ENCODE measurements at regions not wholly inside any gene's neighbourhood (a gene's known extent, or its start where the extent isn't known, plus 50 kb on each side); places are given as distances from the start of the nearest gene placed in this dataset.

GRCh38 chr2:38466409-38466808 lies 89.3 kb upstream of the ATL2 start:
- Histone ChIP-seq H2BK12ac (ENCODE audit: low read length) (no peak overlapping the region), H4K8ac (ENCODE audit: low read depth, low read length) (no peak overlapping the region), H3K14ac (ENCODE audit: low read length) (no peak overlapping the region), H3K4me1 (ENCODE audit: control insufficient read depth in 2 of 2, insufficient read depth in 1 of 2, low read depth in 1 of 2, low read length in 2 of 2) (no peaks in the 10 kb centered on the region), H3K18ac (ENCODE audit: low read length) (no peak overlapping the region), H2AK5ac (ENCODE audit: low read depth, low read length) (no peak overlapping the region), H3K79me1 (ENCODE audit: low read depth, low read length) (no peaks in the 10 kb centered on the region), H3K9me3 (replicated peaks in 1 of 2; ENCODE audit: control insufficient read depth in 2 of 2, insufficient read depth in 1 of 2, low read depth in 1 of 2, low read length in 2 of 2) (no peaks in the 10 kb centered on the region), H2BK5ac (ENCODE audit: low read length) (no peak overlapping the region), H2BK120ac (ENCODE audit: low read depth, low read length) (no peak overlapping the region), H3K27ac (replicated peaks; ENCODE audit: low read length) (no peak overlapping the region), H4K91ac (ENCODE audit: low read depth, low read length, poor library complexity) (no peak overlapping the region), H2BK15ac (ENCODE audit: low read length) (no peak overlapping the region), H3K4ac (ENCODE audit: low read length) (no peak overlapping the region), H2AFZ (ENCODE audit: low read length) (no peak overlapping the region), H3K23ac (ENCODE audit: low read depth, low read length, poor library complexity) (no peak overlapping the region), H3K4me3 (ENCODE audit: low read length in 2 of 2) (no peak overlapping the region), H3K4me2 (ENCODE audit: insufficient read depth, low read length, poor library complexity, severe bottlenecking) (no peak overlapping the region), H3K9ac (ENCODE audit: low read depth, low read length, poor library complexity) (no peak overlapping the region), H3K36me3 (replicated peaks in 1 of 2; ENCODE audit: control insufficient read depth in 2 of 2, insufficient read depth in 2 of 2, low read length in 2 of 2) (no peaks in the 10 kb centered on the region), H3K27me3 (ENCODE audit: control insufficient read depth in 3 of 3, insufficient read depth in 3 of 3, low read depth in 1 of 3, low read length in 3 of 3) (peaks cover 0 to 18% (median 0%) of the 10 kb centered on the region in 3 experiments)
- DNase-seq (ENCODE audit: low spot score): no peak
- no CpG with 5 or more reads among the region's 5 CpGs for WGBS, 2 donors (ENCODE audit: extremely low coverage in 2 of 2, insufficient read length in 2 of 2, insufficient replicate concordance in 1 of 2)

- Histone ChIP-seq H3K9me3 (replicated peaks in 1 of 2; ENCODE audit: control insufficient read depth in 2 of 2, insufficient read depth in 1 of 2, low read depth in 1 of 2, low read length in 2 of 2) (no peaks in the 10 kb centered on the region), H3K4me2 (ENCODE audit: insufficient read depth, low read length, poor library complexity, severe bottlenecking) (no peak overlapping the region), H2BK12ac (ENCODE audit: low read length) (no peak overlapping the region), H2BK15ac (ENCODE audit: low read length) (no peak overlapping the region), H2BK120ac (ENCODE audit: low read depth, low read length) (no peak overlapping the region), H3K18ac (ENCODE audit: low read length) (no peak overlapping the region), H3K27me3 (ENCODE audit: control insufficient read depth in 3 of 3, insufficient read depth in 3 of 3, low read depth in 1 of 3, low read length in 3 of 3) (peaks cover 0 to 18% (median 0%) of the 10 kb centered on the region in 3 experiments), H3K4me1 (ENCODE audit: control insufficient read depth in 2 of 2, insufficient read depth in 1 of 2, low read depth in 1 of 2, low read length in 2 of 2) (no peaks in the 10 kb centered on the region), H3K79me1 (ENCODE audit: low read depth, low read length) (no peaks in the 10 kb centered on the region), H2AFZ (ENCODE audit: low read length) (no peak overlapping the region), H3K36me3 (replicated peaks in 1 of 2; ENCODE audit: control insufficient read depth in 2 of 2, insufficient read depth in 2 of 2, low read length in 2 of 2) (no peaks in the 10 kb centered on the region), H4K8ac (ENCODE audit: low read depth, low read length) (no peak overlapping the region), H3K27ac (replicated peaks; ENCODE audit: low read length) (no peak overlapping the region), H3K4ac (ENCODE audit: low read length) (no peak overlapping the region), H3K9ac (ENCODE audit: low read depth, low read length, poor library complexity) (no peak overlapping the region), H4K91ac (ENCODE audit: low read depth, low read length, poor library complexity) (no peak overlapping the region), H3K23ac (ENCODE audit: low read depth, low read length, poor library complexity) (no peak overlapping the region), H2AK5ac (ENCODE audit: low read depth, low read length) (no peak overlapping the region), H3K14ac (ENCODE audit: low read length) (no peak overlapping the region), H2BK5ac (ENCODE audit: low read length) (no peak overlapping the region), H3K4me3 (ENCODE audit: low read length in 2 of 2) (no peak overlapping the region)
- no peak for DNase-seq (ENCODE audit: low spot score)
- no CpG with 5 or more reads among the region's 4 CpGs for WGBS, 2 donors (ENCODE audit: extremely low coverage in 2 of 2, insufficient read length in 2 of 2, insufficient replicate concordance in 1 of 2)
Measured at GRCh38 chr2:38465789-38466127, 88.7 kb upstream of the ATL2 start.

- no peak overlapping the region for H3K27ac ChIP-seq (replicated peaks; ENCODE audit: low read length)
- H3K9ac ChIP-seq (ENCODE audit: low read depth, low read length, poor library complexity): no peak overlapping the region
- no peaks in the 10 kb centered on the region for H3K36me3 ChIP-seq (replicated peaks in 1 of 2; ENCODE audit: control insufficient read depth in 2 of 2, insufficient read depth in 2 of 2, low read length in 2 of 2)
- no peak overlapping the region for H3K18ac ChIP-seq (ENCODE audit: low read length)
- H4K91ac ChIP-seq (ENCODE audit: low read depth, low read length, poor library complexity): no peak overlapping the region
- no peak overlapping the region for H3K4me2 ChIP-seq (ENCODE audit: insufficient read depth, low read length, poor library complexity, severe bottlenecking)
- H2BK15ac ChIP-seq (ENCODE audit: low read length): no peak overlapping the region
- no peak overlapping the region for H3K23ac ChIP-seq (ENCODE audit: low read depth, low read length, poor library complexity)
- H2BK120ac ChIP-seq (ENCODE audit: low read depth, low read length): peak overlapping the region; percentile 21
- H2BK12ac ChIP-seq (ENCODE audit: low read length): no peak overlapping the region
- no peak overlapping the region for H2AFZ ChIP-seq (ENCODE audit: low read length)
- peak overlapping the region; percentile 30 for H4K8ac ChIP-seq (ENCODE audit: low read depth, low read length)
- peaks cover 0 to 18% (median 0%) of the 10 kb centered on the region in 3 experiments for H3K27me3 ChIP-seq (ENCODE audit: control insufficient read depth in 3 of 3, insufficient read depth in 3 of 3, low read depth in 1 of 3, low read length in 3 of 3)
- WGBS, 2 donors (ENCODE audit: extremely low coverage in 2 of 2, insufficient read length in 2 of 2, insufficient replicate concordance in 1 of 2): no CpG with 5 or more reads among the region's 9 CpGs
- H3K4ac ChIP-seq (ENCODE audit: low read length): no peak overlapping the region
- DNase-seq (ENCODE audit: low spot score): no peak
- H2AK5ac ChIP-seq (ENCODE audit: low read depth, low read length): no peak overlapping the region
- no peaks in the 10 kb centered on the region for H3K79me1 ChIP-seq (ENCODE audit: low read depth, low read length)
- no peak overlapping the region for H3K4me3 ChIP-seq (ENCODE audit: low read length in 2 of 2)
- H3K14ac ChIP-seq (ENCODE audit: low read length): no peak overlapping the region
- H3K4me1 ChIP-seq (ENCODE audit: control insufficient read depth in 2 of 2, insufficient read depth in 1 of 2, low read depth in 1 of 2, low read length in 2 of 2): no peaks in the 10 kb centered on the region
- H3K9me3 ChIP-seq (replicated peaks in 1 of 2; ENCODE audit: control insufficient read depth in 2 of 2, insufficient read depth in 1 of 2, low read depth in 1 of 2, low read length in 2 of 2): no peaks in the 10 kb centered on the region
- H2BK5ac ChIP-seq (ENCODE audit: low read length): no peak overlapping the region
Measured at GRCh38 chr2:38464971-38465788, 88.1 kb upstream of the ATL2 start.

GRCh38 chr2:38463752-38464151 lies 86.7 kb upstream of the ATL2 start:
- H3K4me2 ChIP-seq (ENCODE audit: insufficient read depth, low read length, poor library complexity, severe bottlenecking): no peak overlapping the region
- H2BK5ac ChIP-seq (ENCODE audit: low read length): no peak overlapping the region
- H3K79me1 ChIP-seq (ENCODE audit: low read depth, low read length): no peaks in the 10 kb centered on the region
- DNase-seq (ENCODE audit: low spot score): no peak
- no peak overlapping the region for H4K8ac ChIP-seq (ENCODE audit: low read depth, low read length)
- no peak overlapping the region for H3K4me3 ChIP-seq (ENCODE audit: low read length in 2 of 2)
- no peak overlapping the region for H3K27ac ChIP-seq (replicated peaks; ENCODE audit: low read length)
- H4K91ac ChIP-seq (ENCODE audit: low read depth, low read length, poor library complexity): no peak overlapping the region
- H2BK120ac ChIP-seq (ENCODE audit: low read depth, low read length): no peak overlapping the region
- peaks cover 0 to 9% (median 0%) of the 10 kb centered on the region in 3 experiments for H3K27me3 ChIP-seq (ENCODE audit: control insufficient read depth in 3 of 3, insufficient read depth in 3 of 3, low read depth in 1 of 3, low read length in 3 of 3)
- H3K14ac ChIP-seq (ENCODE audit: low read length): no peak overlapping the region
- H3K4me1 ChIP-seq (ENCODE audit: control insufficient read depth in 2 of 2, insufficient read depth in 1 of 2, low read depth in 1 of 2, low read length in 2 of 2): no peaks in the 10 kb centered on the region
- H2BK15ac ChIP-seq (ENCODE audit: low read length): no peak overlapping the region
- H3K9me3 ChIP-seq (replicated peaks in 1 of 2; ENCODE audit: control insufficient read depth in 2 of 2, insufficient read depth in 1 of 2, low read depth in 1 of 2, low read length in 2 of 2): no peaks in the 10 kb centered on the region
- no peak overlapping the region for H3K9ac ChIP-seq (ENCODE audit: low read depth, low read length, poor library complexity)
- H3K36me3 ChIP-seq (replicated peaks in 1 of 2; ENCODE audit: control insufficient read depth in 2 of 2, insufficient read depth in 2 of 2, low read length in 2 of 2): no peaks in the 10 kb centered on the region
- H2BK12ac ChIP-seq (ENCODE audit: low read length): no peak overlapping the region
- H3K23ac ChIP-seq (ENCODE audit: low read depth, low read length, poor library complexity): no peak overlapping the region
- WGBS, 2 donors (ENCODE audit: extremely low coverage in 2 of 2, insufficient read length in 2 of 2, insufficient replicate concordance in 1 of 2): no CpG with 5 or more reads among the region's 4 CpGs
- no peak overlapping the region for H2AK5ac ChIP-seq (ENCODE audit: low read depth, low read length)
- no peak overlapping the region for H2AFZ ChIP-seq (ENCODE audit: low read length)
- H3K4ac ChIP-seq (ENCODE audit: low read length): no peak overlapping the region
- H3K18ac ChIP-seq (ENCODE audit: low read length): no peak overlapping the region
